Heart left ventricle (tissue), 13 donors: ENCODE measurements at regions not wholly inside any gene's neighbourhood (a gene's known extent, or its start where the extent isn't known, plus 50 kb on each side); places are given as distances from the start of the nearest gene placed in this dataset.

Source experiments
- CTCF ChIP-seq, 12 donors: fragments of 200-600 bp; sonication (generic) in 4 of 12; IDR thresholded peaks; one replicate each; pipeline versions ENCODE4 v1.5.0 to v1.8.0; 2018 to 2022; ENCODE audit warnings: antibody characterized with exemption in 12 of 12, mild to moderate bottlenecking in 5 of 12
- POLR2A ChIP-seq, 2 donors: fragments of 450-650 bp; IDR thresholded peaks; one replicate each; pipeline ENCODE4 v1.6.1; 2017; ENCODE audit warnings: antibody characterized with exemption in 2 of 2, mild to moderate bottlenecking in 2 of 2, moderate library complexity in 2 of 2
- donor health status: ischemic (EF 13 %, LVEDD 7.1; RV severe dilation, severe dysfunction).
- donor health status: DM: no; HTN: yes; CAD: no.
- donor health status: DM: no; HTN: no; CAD: no.
- donor health status: ischemic (EF 25% LVEDD 6.9; RV normal size, moderate dysfunction).
- donor health status: ischemic (EF 25% LVEDD 5.7; RV mildly dilated, moderate dysfunction).
- donor health status: ischemic (EF 35%, LVEDD 5.7; RV mildly dilated, moderate dysfunction).
- donor health status: nonischemic (EF 11% LVEDD 7.7; RV severe dilation, severe dysfunction).
- donor health status: DM: yes; HTN: yes; CAD: no.
- donor health status: PGD.
- donor health status: ischemic (EF 29% LVEDD 5.4; RV normal size, mild dysfunction).
- donor health status: nonischemic (EF 23%, LVEDD 6.1; RV moderate dilation, normal function).

GRCh38 chrX:149060921-149061320 is 444.2 kb downstream of the IDS start:
- TF ChIP-seq POLR2A (IDR thresholded peaks at IDR 0.05) (no peak), CTCF (IDR thresholded peaks at IDR 0.05) (no peak)
